T-helper 17 cell (primary cell): ENCODE measurements at regions not wholly inside any gene's neighbourhood (a gene's known extent, or its start where the extent isn't known, plus 50 kb on each side); places are given as distances from the start of the nearest gene placed in this dataset.
A peak's percentile ranks its signal among the peaks of the same experiment; 100 is the strongest.
"Not testable (repeated sequence)": the region's sequence is repeated elsewhere in the genome, so short reads cannot be mapped to it uniquely, and the experiment has no call there.

Experiments
- ATAC-seq: fragments of 150-1000 bp; cut with Tn5 transposase; 2 replicates; pipeline ENCODE4 v1.10.0; 2021; ENCODE audit warnings: mild to moderate bottlenecking, moderate library complexity
- DNase-seq, 3 donors: peaks; one replicate each; pipeline versions ENCODE4 v3.0.0 to v3.0.0-alpha.2; 2020 to 2021
- H3K9me3 ChIP-seq: one replicate; pipeline ENCODE4 v1.7.0; 2013; ENCODE audit warnings: low read length, mild to moderate bottlenecking; ENCODE audit not compliant: control insufficient read depth, poor library complexity, severe bottlenecking
- H3K27ac Mint-ChIP-seq: one replicate; pipeline ENCODE4 v1.8.0; 2022; ENCODE audit warnings: mild to moderate bottlenecking, moderate library complexity, mixed read lengths
- H3K27me3 Mint-ChIP-seq: one replicate; pipeline ENCODE4 v1.8.0; 2022; ENCODE audit warnings: mixed read lengths
- H3K36me3 Mint-ChIP-seq: one replicate; pipeline ENCODE4 v1.8.0; 2022; ENCODE audit warnings: low read depth, mixed read lengths
- H3K4me1 Mint-ChIP-seq: one replicate; pipeline ENCODE4 v1.8.0; 2022; ENCODE audit warnings: mild to moderate bottlenecking, mixed read lengths
- H3K4me3 Mint-ChIP-seq: one replicate; pipeline ENCODE4 v1.8.0; 2022; ENCODE audit warnings: mild to moderate bottlenecking, moderate library complexity, mixed read lengths

DNA sequence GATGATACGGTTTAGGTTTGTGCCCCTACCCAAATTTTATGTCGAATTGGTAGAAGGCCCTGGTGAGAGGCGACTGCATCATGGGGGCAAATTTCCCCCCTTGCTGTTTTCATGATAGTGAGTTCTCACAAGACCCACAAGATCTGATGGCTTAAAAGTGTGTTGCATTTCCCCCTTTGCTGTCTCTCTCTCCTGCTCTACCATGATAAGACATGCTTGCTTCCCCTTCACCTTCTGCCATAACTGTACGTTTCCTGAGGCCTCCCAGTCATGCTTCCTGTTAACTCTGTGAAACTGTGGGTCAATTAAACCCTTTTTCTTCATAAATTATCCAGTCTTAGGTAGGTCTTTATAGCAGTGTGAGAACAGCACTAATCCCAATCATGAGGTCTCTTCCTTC is 381.2 kb downstream of the RSL24D1 start:
- no peaks in the 10 kb centered on the region for H3K27me3 Mint-ChIP-seq
- no peaks in the 10 kb centered on the region for H3K4me1 Mint-ChIP-seq
- H3K27ac Mint-ChIP-seq, result no peak overlapping the region
- no peaks in the 10 kb centered on the region for H3K36me3 Mint-ChIP-seq
- no peak for ATAC-seq
- DNase-seq, result no peak
- no peak overlapping the region for H3K4me3 Mint-ChIP-seq
- no peaks in the 10 kb centered on the region for H3K9me3 ChIP-seq

GRCh38 chr15:54812383-54812782 is 384.4 kb downstream of the RSL24D1 start:
- Mint-ChIP-seq H3K27ac (no peak overlapping the region), H3K4me1 (no peaks in the 10 kb centered on the region), H3K4me3 (no peak overlapping the region), H3K36me3 (no peaks in the 10 kb centered on the region), H3K27me3 (no peaks in the 10 kb centered on the region)
- DNase-seq, result no peak
- ATAC-seq, result no peak
- no peaks in the 10 kb centered on the region for H3K9me3 ChIP-seq

- no peaks in the 10 kb centered on the region for H3K4me1 Mint-ChIP-seq
- H3K36me3 Mint-ChIP-seq, result no peaks in the 10 kb centered on the region
- H3K27ac Mint-ChIP-seq, result no peak overlapping the region
- H3K27me3 Mint-ChIP-seq, result no peaks in the 10 kb centered on the region
- H3K4me3 Mint-ChIP-seq, result no peak overlapping the region
- H3K9me3 ChIP-seq, result no peaks in the 10 kb centered on the region
- DNase-seq, result no peak
- ATAC-seq, result no peak
Observed at GRCh38 chr15:54810496-54810895, 386.2 kb downstream of the RSL24D1 start.

DNA sequence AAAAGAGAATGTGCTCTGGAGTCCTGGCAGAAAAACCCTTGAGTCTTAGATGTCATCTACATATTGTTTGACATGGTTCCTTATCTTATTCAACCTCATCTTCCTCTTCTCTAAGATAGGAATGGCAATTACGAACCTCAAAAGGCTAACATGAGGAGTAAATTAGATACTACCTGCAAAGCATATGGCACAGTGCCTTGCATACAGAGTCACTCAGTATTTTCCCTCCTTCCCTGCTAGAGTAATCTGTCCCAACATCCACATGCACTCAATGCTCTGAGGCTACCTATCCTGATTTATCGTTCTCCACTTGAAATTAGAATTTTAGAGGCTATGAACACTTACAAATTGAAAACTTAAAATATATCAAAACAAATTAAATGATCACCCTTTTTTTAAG is 386.7 kb downstream of the RSL24D1 start:
- H3K9me3 ChIP-seq, result no peaks in the 10 kb centered on the region
- ATAC-seq, result no peak
- no peak for DNase-seq
- no peaks in the 10 kb centered on the region for H3K27me3 Mint-ChIP-seq
- H3K4me3 Mint-ChIP-seq, result no peak overlapping the region
- no peak overlapping the region for H3K27ac Mint-ChIP-seq
- H3K4me1 Mint-ChIP-seq, result no peaks in the 10 kb centered on the region
- H3K36me3 Mint-ChIP-seq, result no peaks in the 10 kb centered on the region

DNA sequence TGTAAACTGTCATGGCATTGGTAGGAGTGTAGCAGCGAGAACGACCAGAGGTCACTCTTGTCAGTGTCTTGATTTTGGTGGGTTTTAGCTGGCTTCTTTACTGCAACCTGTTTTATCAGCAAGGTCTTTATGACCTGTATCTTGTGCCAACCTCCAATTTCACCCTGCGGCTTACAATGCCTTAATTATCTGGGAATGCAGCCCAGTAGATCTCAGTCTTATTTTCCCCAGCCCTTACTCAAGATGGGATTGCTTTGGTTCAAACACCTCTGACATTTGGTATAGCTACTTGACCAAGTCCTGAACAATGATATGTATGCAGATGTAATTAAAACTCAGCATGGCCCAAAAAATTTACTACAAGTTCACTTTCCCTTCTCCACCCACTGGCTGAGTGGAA is 388.4 kb downstream of the RSL24D1 start:
- H3K27me3 Mint-ChIP-seq, result no peaks in the 10 kb centered on the region
- DNase-seq (no peak), ATAC-seq (no peak)
- no peak overlapping the region for H3K4me3 Mint-ChIP-seq
- no peaks in the 10 kb centered on the region for H3K9me3 ChIP-seq
- H3K36me3 Mint-ChIP-seq, result no peaks in the 10 kb centered on the region
- no peaks in the 10 kb centered on the region for H3K4me1 Mint-ChIP-seq
- H3K27ac Mint-ChIP-seq, result no peak overlapping the region

DNA sequence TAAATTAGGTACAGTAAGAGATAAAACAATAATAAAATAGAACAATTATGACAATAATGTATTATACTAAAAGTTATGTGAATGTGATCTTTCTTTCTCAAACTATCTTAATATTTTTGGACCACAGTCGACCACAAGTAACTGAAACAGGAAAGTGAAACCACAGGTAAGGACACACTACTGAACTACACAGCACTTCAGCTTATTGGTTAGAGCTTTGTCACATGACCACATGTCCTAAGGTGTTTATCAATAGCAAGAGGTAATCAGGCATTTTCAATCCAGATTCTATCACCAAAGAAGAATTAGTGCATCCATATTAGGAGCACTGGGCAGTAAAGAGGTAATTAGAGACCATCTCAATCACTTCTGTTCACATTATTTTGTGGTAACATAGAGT is 392.8 kb downstream of the RSL24D1 start:
- Mint-ChIP-seq H3K27ac (no peak overlapping the region), H3K4me3 (no peak overlapping the region), H3K27me3 (no peaks in the 10 kb centered on the region), H3K36me3 (no peaks in the 10 kb centered on the region), H3K4me1 (no peaks in the 10 kb centered on the region)
- DNase-seq, result no peak
- H3K9me3 ChIP-seq, result no peaks in the 10 kb centered on the region
- no peak for ATAC-seq

- no peaks in the 10 kb centered on the region for H3K9me3 ChIP-seq
- Mint-ChIP-seq H3K36me3 (no peaks in the 10 kb centered on the region), H3K27me3 (no peaks in the 10 kb centered on the region), H3K27ac (no peak overlapping the region), H3K4me3 (no peak overlapping the region), H3K4me1 (no peaks in the 10 kb centered on the region)
- ATAC-seq, result peak; percentile 37
- no peak for DNase-seq
Observed at GRCh38 chr15:54803134-54803808, 393.5 kb downstream of the RSL24D1 start.

DNA sequence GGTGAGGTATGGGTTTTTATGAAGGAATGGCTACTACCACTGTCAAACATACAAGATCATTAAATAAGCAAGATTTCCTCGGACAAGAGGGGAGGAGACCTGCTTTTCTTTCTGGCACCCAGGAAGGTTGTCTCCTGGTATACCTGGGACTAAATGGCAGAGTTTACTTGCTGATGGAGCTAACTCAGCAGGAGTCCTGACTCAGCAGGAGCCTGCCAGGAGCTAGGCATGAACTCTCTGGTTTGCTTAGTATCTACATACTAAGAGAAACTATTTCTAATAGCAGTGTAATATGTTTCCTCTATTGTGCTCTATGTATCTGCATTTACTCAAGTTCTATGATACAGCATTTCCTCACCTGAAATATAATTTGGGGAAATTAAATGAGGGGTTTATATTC is 404.2 kb downstream of the RSL24D1 start:
- H3K27me3 Mint-ChIP-seq, result peaks cover 5% of the 10 kb centered on the region
- ATAC-seq, result no peak
- H3K9me3 ChIP-seq, result peaks cover 2% of the 10 kb centered on the region
- H3K4me1 Mint-ChIP-seq, result no peaks in the 10 kb centered on the region
- H3K36me3 Mint-ChIP-seq, result no peaks in the 10 kb centered on the region
- H3K27ac Mint-ChIP-seq, result no peak overlapping the region
- no peak for DNase-seq
- no peak overlapping the region for H3K4me3 Mint-ChIP-seq

GRCh38 chr15:54790693-54791092 is 406.0 kb downstream of the RSL24D1 start:
- H3K9me3 ChIP-seq, result peaks cover 2% of the 10 kb centered on the region
- peaks cover 5% of the 10 kb centered on the region for H3K27me3 Mint-ChIP-seq
- H3K36me3 Mint-ChIP-seq, result no peaks in the 10 kb centered on the region
- H3K27ac Mint-ChIP-seq, result no peak overlapping the region
- H3K4me1 Mint-ChIP-seq, result no peaks in the 10 kb centered on the region
- DNase-seq (no peak), ATAC-seq (no peak)
- no peak overlapping the region for H3K4me3 Mint-ChIP-seq

GRCh38 chr15:54789376-54789775 is 407.4 kb downstream of the RSL24D1 start:
- H3K4me1 Mint-ChIP-seq, result no peaks in the 10 kb centered on the region
- no peak overlapping the region for H3K4me3 Mint-ChIP-seq
- H3K27me3 Mint-ChIP-seq, result peaks cover 2% of the 10 kb centered on the region
- no peak for DNase-seq
- H3K27ac Mint-ChIP-seq, result no peak overlapping the region
- no peaks in the 10 kb centered on the region for H3K36me3 Mint-ChIP-seq
- no peak for ATAC-seq
- H3K9me3 ChIP-seq, result peaks cover 2% of the 10 kb centered on the region

GRCh38 chr15:54781220-54781619 is 415.5 kb downstream of the RSL24D1 start:
- not testable (repeated sequence) for H3K27me3 Mint-ChIP-seq, H3K4me1 Mint-ChIP-seq, H3K36me3 Mint-ChIP-seq, H3K4me3 Mint-ChIP-seq, DNase-seq, ATAC-seq, H3K27ac Mint-ChIP-seq, H3K9me3 ChIP-seq

- Mint-ChIP-seq H3K27ac (no peak overlapping the region), H3K4me1 (no peaks in the 10 kb centered on the region), H3K27me3 (no peaks in the 10 kb centered on the region), H3K4me3 (no peak overlapping the region), H3K36me3 (peaks cover 3% of the 10 kb centered on the region)
- no peak for ATAC-seq
- no peak for DNase-seq
- H3K9me3 ChIP-seq, result no peaks in the 10 kb centered on the region
Observed at GRCh38 chr15:54779271-54779670, 417.5 kb downstream of the RSL24D1 start.

- Mint-ChIP-seq H3K4me1 (no peaks in the 10 kb centered on the region), H3K36me3 (peaks cover 3% of the 10 kb centered on the region), H3K27me3 (no peaks in the 10 kb centered on the region), H3K4me3 (no peak overlapping the region), H3K27ac (no peak overlapping the region)
- no peak for ATAC-seq
- no peak for DNase-seq
- no peaks in the 10 kb centered on the region for H3K9me3 ChIP-seq
Observed at GRCh38 chr15:54776410-54776809, 420.3 kb downstream of the RSL24D1 start.

GRCh38 chr15:54772663-54773062 is 424.1 kb downstream of the RSL24D1 start:
- no peaks in the 10 kb centered on the region for H3K9me3 ChIP-seq
- Mint-ChIP-seq H3K27ac (no peak overlapping the region), H3K27me3 (no peaks in the 10 kb centered on the region), H3K4me1 (no peaks in the 10 kb centered on the region), H3K36me3 (no peaks in the 10 kb centered on the region), H3K4me3 (no peak overlapping the region)
- DNase-seq (no peak), ATAC-seq (no peak)
